Inflammatory macrophage treated with lipopolysaccharide for 1 hour (primary cell): ENCODE measurements at regions not wholly inside any gene's neighbourhood (a gene's known extent, or its start where the extent isn't known, plus 50 kb on each side); places are given as distances from the start of the nearest gene placed in this dataset.

Experiments used
- DNase-seq, 2 donors: peaks; one replicate each; pipeline ENCODE4 v3.0.0-alpha.2; 2020 to 2022

DNA sequence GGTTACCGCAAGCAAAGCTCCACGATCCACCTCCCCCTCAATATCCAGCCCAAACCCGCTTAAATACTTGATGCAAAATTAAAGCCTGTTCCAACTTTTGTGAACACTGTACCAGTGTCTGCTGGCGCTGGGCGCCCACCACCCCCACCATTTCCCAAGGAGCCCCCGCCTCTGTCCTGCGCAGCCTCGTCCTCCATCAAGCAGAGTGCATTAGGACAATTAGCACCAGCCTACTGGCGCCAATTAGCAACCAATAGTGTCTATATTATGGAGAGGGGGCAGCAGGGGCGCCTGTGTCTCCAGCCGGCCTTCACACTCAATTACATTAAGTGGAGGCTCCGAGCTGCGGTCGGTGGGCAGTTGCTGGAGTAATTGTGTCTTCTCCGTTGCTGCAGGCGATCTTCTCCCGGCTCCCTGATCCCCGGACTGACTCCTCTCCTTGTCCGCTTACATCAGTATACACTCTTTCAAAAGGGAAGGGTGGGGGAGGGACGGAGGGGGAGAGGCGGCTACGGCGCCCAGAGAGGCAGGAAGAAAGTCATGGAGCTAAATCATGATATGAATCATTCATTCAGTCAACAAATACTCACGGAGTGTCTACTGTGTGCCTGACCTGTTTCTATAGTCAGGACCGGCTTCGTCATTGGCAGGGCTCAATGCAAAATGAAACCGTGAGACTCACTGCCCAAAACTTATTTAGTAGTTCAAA, 707.3 kb downstream of the MED13L start:
- DNase-seq, result no peak

DNA sequence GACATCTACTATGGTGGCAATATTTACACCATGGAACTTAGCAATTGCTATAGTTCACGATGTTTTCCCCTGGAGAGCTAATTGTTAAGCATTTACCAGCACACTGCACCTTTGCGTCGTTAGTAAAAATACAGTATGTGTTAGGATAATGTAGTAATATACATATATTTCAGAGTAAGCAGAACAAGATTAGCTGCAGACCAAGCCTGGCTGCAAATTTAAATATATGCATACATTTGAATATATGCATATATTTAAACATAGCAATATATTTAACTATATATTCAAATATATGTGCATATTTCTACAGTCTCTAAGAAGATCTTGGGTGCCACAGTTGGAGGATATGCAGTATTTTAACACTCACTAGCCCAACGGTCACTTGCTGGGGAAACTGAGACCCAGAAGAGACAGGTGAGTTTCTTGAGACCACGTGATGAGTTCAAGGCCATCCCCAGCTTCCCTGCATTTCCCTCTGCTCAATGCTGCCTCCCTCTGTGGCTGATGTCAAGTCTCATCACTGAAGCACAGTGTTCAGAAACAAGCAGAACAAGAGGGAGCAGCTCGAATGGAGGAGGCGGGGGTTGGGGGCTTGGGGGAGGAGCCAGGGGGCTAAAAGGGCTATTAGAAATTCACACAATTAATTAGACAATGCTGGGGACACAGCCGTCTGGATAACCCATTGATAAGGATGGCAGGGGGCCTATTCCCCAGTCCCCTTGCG, 708.0 kb downstream of the MED13L start:
- DNase-seq, result no peak

DNA sequence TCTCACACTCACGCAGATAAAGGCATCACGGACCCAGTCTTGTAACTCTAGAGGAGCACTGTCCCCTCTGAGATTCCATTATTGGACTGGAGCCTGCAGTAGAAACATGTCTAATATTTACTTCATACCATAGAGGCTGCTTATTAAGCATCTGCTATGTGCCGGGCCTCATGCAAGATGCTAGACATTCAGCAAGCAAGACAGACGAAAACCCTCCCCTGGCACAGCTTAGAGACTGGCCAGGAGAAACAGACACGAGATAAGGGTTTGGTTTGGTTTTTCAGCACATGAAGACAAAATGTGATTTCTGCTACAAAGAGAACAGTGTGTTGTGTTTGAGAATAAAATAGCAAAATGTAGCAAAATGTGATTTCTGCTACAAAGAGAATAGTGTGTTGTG, 719.2 kb downstream of the MED13L start:
- DNase-seq, result no peak

DNA sequence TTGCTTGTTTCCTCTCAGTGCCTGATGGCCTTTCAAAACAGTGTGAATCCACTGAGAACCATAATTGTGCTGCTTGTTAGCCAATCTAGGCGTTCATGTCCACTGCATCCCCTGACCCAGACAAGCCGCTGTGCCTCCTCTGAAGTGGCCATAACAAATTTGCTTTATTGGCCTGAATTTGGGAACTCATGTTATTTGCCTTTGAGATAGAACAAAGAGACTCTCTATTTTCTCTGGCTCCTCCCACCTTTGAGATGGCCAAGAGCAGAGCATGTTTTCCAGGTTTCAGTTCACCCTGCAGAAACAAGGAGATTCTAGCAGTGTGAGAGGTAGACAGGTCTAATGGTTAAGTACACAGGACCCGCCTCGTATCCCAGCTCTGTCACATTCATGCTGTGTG, 723.9 kb downstream of the MED13L start:
- DNase-seq, result no peak

DNA sequence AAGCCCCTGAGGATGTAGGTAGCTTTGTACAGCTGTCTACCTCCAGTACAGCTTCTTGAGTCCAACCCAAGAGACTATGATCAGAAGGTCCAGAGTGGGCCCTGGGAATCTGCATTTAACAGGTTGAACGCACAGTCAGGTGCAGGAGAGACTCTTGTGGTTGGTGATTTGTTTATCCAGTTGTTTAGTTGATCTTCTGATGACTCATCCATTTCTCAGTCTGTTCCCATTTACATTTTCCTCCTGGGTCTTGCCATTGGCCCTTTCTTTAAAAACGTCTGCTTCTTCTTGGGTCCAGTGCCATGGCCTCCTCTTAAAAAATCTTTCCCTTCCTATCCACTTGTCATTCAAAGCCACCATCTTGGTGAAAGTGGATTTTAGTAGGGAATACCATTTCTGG, 734.2 kb downstream of the MED13L start:
- DNase-seq, result no peak

DNA sequence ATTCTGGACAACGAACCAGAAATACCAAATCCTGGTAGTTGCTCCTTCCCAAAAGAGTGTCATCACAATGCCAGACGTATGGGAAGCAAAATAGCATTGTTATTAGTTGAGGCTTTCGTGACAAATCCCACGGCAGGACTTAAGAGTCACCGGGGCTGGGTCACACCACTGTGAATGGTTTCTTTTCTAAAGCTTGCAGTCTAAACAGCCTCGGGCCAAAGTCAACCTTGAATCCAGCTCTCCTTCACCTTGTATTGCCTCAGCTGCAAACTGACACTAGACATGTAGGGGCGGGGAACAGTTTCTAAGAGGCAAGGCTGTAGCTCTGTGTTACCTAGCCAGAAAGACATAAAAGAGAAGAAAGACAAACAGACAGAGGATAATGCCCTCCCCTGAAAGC, 734.8 kb downstream of the MED13L start:
- no peak for DNase-seq

DNA sequence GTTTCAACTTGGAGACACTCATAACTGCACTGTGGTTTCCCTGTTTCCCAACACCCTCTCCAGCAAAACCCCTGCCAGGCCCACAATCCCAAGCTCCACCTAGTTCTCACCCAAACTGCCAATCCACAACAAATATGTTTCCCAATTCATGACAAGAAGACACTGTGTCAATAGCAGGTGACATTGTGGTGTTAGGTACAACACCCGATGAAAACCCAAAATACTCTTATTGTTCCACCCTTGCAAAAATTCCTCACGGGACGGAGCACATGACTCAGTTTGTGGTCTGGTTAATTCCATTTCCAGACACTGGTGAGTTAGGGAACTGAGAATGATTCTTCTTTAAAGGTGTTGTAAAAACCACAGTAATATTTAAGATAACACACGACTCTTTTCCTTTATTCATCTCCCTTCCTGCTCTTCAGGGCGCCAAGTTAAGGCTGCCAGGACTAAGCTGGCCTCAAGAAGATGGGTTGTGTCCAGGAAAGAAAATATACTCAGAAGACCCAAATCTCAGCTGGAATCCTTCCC, 735.5 kb downstream of the MED13L start:
- DNase-seq, result no peak

DNA sequence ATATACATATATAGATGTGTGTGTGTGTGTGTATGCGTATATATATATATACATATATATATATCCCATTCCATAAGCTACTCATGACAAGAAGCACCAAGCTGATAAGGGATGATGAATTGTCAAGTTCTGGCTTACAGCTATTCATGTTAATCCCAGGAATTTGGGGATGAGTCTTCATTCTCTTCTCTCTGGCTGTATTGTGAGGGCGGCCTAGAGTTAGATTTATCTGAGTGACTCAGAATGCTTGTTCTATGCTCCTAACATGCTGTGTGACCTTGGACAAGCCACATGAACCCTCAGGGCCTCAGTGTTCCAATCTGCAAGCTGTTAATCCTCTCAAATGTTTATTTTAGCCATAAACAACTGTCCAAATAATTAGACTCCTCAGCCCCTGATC, 749.0 kb downstream of the MED13L start:
- no peak for DNase-seq

DNA sequence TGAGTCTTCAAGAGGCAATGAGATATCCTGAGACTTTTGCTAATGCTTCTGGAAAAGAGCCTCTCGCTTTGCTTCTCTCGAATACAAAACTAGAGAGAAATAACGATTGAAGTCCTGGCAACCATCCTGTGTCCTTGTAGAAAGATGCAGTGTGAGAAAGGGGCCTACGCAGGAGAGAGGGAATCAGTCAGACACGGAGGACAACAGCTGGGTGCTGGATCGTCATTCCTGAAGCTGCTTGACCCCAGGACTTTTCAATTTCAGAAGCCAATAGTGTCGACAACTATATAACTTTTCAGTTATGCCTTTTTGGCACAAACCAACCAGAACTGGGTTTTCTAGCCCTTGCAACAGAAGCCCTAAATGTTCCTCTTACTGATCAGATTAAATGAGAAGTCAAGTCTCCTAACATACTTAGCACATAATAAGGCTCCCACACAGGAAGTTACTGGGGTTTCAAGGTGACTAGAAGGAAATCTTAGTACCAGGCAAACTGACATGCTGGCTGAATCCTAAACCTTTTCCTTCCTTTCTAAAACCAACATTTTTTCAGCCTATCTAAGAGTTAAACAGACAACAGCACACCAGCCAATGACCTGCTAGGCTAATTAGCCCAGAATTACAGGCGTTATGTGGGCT, 755.6 kb downstream of the MED13L start:
- DNase-seq, result no peak

DNA sequence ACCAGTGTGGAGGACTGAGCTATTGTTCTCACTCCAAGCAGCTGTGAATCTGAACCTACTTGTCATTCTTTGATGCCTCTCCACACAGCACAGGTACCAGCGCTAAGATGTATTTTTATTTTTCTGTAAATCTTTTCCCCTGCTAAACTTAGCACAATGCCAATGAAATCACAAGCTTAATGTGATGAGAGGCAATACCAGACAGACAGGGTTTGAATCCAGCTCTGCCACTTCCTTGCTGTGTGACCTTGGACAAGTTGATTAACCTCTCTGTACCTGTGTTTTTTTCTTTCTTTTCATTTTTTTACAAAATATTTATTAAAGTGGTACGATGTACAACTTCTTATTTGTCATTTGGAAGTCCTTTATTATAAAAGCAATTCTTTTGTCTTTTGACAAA, 757.6 kb downstream of the MED13L start:
- DNase-seq, result no peak

DNA sequence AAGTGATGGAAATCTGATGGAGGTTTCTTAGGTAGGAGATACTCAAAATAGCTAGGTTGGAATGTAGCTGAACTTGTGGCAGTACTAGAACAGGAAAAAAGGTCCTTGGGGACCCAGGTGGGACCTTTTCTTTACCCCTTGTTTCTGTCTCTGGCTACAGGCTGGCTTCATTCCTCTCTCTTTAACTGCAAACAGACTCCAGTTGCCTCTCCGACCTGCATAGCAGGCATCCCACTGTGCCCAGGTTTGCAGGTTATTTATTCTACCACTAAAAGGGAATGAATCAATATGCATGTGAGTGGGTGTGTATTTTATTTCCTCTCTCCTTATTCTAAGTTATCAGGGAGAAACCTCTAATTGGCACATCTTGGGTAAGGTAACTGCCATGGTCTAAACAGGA, 758.1 kb downstream of the MED13L start:
- DNase-seq, result no peak

DNA sequence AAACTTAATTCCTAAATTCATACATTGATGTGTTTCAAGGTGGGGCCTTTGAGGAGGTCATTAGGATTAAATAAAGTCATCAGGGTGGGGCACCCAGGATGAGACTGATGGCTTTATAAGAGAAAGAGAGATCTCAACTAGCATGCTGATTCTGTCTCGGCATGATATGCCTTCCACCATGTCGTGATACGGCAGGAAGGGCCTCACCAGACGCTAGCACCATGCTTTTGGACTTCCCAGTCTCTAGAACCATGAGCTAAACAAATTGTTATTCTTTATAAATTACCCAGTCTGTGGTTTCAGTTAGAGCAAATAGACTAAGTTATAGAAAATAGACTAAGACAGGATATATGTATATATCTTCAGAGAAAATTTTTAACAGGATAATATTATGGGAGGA, 759.6 kb downstream of the MED13L start:
- no peak for DNase-seq

DNA sequence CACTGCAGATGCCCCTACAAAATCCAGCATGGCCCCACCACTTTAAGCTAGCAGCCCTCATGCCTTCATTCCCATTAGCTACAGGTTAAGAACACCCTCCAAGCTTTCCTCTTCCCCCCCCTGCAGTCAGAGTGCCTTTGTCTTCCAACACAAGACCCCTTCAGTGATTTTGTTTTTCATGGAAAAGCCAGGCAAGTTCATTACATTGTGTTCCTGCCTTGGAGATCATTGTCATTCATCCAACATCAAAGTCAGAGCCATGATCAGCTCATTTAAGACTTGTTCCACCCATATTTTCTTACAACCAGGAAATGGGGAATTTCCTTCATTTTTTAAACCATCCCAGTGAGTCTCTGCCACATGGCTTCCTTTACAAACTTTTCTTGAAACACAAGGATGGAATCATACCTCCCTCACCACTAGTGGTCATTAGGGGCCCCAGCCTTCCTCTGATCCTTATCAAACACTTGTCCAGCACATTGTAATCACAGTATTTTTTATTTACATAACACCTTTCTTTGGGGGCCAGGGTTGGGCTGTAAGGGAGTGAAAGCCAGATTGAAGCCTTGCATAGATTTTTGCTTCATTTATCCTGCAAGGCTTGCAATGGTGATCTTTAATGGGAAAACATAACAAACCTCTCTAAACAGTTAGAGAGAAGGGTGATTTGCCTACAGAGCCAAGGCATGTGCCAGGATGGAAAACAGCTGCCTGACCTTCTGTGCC, 765.3 kb downstream of the MED13L start:
- DNase-seq, result no peak

DNA sequence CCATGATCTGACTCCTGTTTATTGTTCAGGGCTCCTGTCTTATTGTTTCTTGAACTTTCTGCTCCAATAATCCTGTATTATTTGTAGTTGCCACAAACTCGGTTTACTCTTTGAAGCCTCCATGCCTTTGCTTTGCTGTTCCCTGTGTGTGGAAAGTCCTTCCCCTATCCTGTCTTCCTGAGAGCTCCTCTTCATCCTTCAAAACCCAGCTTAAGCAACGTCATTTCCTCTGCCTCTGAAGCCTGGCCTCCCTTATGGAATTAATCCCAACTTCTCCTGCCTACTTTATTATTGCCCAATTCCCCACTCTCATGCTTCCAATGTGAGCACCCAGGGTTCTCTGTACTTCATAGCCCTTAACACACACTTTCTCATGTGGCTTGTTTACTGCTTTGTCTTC, 766.2 kb downstream of the MED13L start:
- DNase-seq, result no peak

DNA sequence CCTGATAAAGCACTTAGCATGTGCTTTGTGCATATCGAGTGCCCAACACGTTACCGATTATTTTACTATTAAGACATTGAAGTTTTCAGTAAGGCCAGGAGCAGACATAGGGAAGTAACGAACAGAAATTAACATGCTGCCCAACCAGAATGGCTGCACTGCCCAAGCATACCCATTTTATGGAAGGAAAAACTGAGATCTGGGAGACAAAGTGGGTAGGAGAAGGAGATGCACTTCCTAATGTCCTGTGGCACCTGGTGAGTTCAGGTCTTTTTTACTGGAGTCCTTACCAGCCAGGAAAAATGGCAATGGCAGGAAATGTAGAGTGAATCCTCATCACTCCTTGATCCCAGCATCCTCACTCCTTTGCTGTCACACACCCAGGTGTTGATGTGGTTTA, 768.5 kb downstream of the MED13L start:
- DNase-seq, result no peak

DNA sequence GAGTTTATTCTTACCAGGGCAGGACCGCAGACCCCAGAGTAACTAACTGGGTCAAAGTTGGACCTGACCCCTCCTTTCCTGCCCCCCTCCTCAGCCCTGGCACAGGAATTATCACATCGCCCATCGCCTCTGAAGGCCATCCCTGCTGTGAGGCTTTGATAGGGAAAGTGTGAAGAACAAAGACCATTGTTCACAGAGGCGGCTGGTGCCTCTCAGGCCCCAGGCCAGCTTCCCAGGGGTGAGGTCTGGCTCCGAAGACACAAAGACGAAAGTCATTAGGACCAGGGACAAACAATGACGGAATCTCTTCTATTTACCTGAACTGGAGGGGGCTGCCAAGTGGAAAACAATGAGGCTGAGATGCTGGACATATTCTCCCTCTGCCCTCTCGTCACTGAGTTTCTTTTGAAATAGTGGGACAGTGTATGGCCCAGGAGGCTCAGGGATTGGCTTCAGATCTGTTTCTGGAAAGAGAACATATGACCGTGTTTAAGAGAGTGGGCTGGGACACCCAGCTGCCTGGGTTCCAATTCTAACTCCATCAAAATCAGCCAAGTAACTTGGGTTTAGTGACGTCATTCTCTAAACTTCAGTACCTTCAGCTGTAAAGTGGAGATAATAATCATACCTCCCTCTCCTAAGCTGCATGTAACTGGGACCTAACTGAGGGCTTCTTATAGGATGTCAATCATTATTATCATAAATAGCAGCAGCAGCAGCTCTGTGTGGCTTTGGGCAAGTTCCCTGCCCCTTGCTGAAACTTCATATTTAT, 769.4 kb downstream of the MED13L start:
- DNase-seq, result no peak

DNA sequence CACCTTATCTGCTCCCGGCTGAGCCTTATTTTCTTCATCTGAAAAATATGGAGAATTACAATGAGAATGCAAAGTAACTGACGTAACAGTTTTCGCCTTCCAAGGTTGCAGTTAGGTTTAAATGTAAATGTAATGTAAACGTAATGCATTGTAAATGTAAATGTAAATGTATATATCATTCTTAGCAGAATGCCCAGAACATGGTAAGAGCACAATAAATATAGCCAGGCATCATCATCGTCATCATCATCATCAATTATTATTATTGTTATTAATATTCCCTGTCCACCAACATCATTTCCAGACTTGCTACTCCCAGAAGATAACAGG, 770.0 kb downstream of the MED13L start:
- DNase-seq, result no peak

DNA sequence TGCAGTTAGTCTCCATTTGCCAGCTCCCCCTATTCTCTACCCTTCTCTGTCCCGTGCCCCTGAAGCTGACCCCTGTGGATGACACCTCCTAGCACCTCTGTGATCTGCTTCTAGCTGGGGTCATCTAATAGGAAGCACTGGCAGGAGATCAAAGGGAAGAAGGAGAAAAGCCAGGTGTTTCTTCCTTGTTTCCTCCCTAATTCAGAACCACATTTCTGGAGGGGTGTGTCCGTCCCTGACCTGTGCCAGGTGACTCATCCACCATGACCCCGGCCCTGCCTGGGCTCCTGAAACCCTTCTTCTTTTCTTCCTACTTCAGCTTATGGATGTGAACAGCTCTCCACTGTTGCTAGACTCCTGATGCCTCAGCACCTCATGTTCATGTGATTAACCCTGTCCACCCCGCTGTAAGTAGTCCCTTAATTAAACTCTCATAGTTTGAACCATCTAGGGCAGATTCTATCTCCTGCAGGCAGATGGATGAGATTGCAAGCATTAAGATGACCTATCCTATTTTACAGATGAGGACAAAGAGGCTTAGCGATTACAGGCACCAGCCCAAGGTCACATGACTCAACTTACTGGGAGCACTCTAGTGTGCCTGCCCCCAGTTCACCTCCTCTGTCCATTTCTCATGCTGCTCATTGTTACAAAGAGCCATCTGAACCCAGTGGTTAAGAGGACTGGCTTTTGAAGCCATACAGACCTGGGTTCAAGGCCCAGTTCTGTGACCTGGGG, 770.5 kb downstream of the MED13L start:
- no peak for DNase-seq

DNA sequence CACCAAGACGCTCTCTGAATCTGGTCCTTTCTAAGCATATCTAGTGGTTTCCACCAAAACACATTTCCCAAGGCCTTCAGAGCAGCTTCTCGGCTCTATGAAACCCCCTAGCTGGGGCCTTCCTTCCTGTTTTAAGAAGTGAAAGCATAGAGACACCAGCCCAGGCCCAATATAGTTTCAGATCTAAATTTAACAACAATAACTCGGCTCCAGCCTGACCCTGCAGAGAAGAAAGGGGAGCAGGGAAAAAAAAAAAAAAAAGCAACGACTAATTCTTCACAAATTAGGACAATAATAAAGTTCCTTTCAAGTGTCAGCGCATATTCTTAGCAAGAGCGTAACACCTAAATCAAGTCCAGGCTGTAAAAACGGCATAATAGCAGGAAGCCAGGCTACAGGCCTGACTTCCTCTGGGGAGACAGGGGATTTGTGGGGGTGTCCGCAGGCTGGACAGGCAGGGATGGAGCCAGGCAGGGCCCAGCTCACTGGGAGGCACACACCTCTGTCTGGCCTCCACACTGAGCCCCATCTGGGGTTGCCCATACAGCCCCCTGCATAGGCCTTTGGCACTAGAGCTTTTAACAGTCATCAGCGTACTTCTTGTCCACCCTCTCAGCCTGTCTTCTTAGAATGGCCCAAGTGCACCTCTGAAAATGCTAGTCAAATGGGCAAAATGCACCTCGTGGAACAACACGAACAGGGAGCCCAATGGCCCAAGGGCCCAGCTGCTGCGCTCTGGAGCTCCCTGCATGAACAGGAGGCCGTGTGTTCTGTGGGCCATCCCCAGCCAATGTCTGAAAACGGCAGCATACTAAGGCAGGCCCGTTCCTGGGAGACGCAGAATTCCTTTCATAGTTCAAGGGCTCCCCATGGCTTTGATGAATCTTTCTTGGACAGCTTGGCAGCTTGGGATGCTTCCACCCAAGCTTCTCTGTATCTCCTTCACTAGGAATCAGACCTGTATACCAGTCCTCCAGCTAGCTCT, 772.9 kb downstream of the MED13L start:
- peak in 1 of 2 donors; percentile 9 for DNase-seq

DNA sequence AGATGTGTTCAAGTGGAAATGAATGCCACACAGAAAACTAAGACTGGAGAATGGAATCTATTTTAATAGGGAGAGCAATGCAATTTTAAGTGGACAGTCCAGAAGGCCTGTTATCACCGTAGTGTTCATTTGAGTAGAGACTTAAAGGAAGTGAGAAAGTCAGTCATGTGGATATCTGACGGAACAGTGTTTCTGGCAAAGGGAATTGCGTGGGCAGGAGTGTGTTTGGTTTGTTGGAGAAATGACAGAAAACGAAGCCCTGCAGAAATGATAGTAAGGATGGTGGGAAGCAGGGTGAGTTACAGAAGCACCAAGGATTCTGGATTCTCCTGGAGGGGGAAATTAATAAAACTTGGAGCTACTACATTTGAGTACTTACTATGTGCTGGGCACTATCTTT, 776.6 kb downstream of the MED13L start:
- DNase-seq, result peak; percentile 1 to 42

DNA sequence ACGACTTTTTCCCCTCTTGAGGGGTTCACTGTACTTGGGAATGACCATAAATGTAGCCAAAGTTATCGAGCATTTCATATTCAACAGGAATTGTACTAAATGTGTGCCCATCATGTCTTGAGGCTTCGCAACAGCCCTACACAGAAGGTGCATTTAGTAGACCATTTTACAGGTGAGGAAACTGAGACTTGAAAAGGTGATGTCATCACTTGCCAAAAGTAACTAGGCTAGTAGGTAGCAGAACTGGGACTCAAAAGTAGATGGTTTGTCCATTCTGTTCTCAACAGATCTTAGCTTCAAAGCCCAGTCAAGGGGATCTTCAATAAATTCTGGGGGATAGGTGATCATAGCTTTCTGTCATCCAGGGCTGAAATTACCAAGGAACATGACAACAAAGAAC, 782.2 kb downstream of the MED13L start:
- no peak for DNase-seq
